IPS DF 4.7 (cell line): ENCODE measurements at regions not wholly inside any gene's neighbourhood (a gene's known extent, or its start where the extent isn't known, plus 50 kb on each side); places are given as distances from the start of the nearest gene placed in this dataset.

Experiments used
- DNase-seq: peaks from one replicate; pipeline ENCODE4 v3.0.0-alpha.2; 2013; ENCODE audit warnings: low spot score; ENCODE audit errors: extremely low read depth

DNA sequence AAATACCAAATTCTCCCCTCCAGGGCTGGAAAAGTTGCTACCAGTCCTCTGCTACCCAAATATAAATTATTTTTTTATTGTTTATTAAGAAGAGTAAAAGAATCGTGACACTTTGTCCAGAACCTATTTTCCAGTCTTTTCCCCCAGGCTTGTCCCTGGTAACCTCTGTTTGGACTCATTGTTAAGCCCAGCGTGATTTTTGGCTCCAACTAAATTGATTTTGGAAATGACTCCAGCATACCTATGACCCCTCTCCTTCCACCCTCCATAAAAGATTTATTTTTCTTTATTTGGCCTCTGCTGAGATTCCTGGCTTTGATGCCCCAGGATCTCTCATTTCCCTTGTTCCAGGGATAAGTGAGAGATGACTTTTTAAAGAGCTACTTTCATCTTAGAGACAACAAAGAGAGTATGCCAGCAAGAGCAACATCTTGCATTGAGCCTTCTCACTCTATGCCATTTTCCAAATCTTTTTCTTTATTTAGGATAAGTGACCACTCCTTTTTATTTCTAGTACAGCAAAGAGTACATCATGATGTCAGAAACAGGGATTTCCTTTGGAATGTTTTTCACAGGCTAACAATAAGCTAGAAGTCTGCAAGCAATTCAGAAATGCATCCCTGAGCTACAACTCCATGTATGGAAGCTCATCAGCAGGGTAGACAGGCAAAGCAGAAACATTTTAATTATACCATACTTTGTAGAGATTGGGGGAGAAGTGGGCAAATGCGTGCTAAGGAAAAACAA lies 75.8 kb downstream of the DAD1 start:
- no peak for DNase-seq

GRCh38 chr14:22512106-22512814 lies 76.8 kb downstream of the DAD1 start:
- no peak for DNase-seq

GRCh38 chr14:22510527-22511110 lies 78.4 kb downstream of the DAD1 start:
- no peak for DNase-seq

- no peak for DNase-seq
Measured at GRCh38 chr14:22509751-22510300, 79.2 kb downstream of the DAD1 start.

- DNase-seq = no peak
Measured at GRCh38 chr14:22509036-22509709, 79.9 kb downstream of the DAD1 start.

GRCh38 chr14:22508662-22509035 lies 80.4 kb downstream of the DAD1 start:
- no peak for DNase-seq

DNA sequence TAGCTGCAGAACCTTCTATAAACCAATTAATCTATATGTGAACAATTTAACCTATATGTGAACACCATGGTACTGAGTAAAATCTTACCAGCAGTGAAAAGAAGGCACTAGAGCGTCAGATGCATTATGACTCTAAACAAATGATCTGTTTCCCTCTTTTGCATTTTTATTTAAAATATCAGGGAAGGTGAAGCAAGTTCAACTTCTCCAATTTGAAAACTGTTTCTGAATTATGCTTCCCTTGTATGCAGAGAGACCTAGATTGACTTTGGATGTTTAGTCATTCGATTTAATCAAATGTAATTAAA lies 80.9 kb downstream of the DAD1 start:
- DNase-seq = no peak

GRCh38 chr14:22506778-22507351 lies 82.2 kb downstream of the DAD1 start:
- no peak for DNase-seq

- DNase-seq = no peak
Measured at GRCh38 chr14:22506378-22506710, 82.7 kb downstream of the DAD1 start.

DNA sequence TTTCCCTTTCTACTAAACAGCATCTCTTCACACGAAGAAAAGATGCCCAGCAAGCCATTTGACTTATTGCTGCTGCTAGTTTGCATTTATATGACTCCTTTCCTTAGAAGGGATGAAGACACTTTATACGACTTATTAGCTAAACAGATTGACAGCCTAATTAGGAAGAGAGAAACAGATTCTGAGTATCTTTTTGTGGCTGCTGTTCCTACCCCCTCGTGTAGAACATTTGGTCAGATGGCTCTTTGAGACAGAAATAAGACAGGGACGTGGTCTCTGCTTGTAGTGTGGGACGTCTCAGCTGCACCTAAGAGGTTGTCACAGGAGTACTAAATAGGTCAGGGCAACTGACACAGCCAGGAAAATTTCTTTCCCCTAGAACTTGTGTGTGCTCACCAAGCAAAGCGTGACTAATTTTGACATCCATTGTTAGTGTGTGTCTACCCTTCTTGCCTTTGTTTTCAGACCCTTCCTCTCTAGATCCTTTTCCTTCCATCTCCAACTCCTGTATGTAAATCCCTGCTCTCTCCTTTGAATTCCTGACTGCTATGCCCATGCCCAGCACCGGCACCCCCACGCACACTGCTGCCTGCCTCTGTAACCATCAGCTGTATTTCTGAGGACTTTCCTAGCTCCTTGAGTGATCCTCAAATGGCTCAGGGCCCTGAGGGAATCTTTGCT lies 83.2 kb downstream of the DAD1 start:
- no peak for DNase-seq

DNA sequence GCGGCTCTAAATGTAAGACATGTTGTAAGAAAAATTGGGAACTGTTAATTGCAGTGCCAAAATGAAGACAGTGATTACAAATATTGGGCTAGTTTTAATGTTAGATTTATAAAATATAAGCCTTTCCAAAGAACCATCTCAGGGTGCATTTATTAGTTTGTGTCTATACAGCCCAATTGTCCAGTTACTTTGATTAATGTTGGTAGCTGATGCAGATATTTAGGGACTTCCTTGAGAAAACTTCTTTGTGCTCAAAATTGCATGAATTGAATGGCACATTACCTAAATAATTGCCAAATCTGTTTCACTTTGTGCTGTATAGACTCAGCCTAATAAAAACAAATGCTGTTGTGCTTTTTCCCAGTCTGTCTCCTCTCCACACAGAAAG lies 83.7 kb downstream of the DAD1 start:
- no peak for DNase-seq

GRCh38 chr14:22502551-22502950 lies 86.5 kb downstream of the DAD1 start:
- no peak for DNase-seq

DNA sequence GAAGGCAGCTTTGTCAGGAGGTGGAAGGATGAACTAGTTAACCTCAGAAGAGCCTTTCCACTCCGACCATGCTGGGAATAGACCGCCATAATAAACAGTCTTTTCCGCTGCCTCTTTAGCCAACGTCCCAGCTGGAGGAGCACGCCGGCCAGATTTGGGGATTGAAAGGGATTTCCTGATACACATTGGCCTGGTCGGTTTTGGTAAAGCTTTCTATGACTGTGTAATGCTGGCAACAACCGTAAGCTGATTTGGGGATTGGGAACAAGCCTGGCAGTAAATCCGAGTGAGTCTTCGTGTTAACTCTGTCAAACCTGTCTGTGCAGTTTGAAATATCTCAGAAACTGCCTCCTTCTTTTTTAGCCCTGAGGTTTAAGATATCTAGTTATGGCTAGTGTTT lies 87.0 kb downstream of the DAD1 start:
- DNase-seq = no peak

GRCh38 chr14:22500954-22501726 lies 87.9 kb downstream of the DAD1 start:
- DNase-seq = no peak

DNA sequence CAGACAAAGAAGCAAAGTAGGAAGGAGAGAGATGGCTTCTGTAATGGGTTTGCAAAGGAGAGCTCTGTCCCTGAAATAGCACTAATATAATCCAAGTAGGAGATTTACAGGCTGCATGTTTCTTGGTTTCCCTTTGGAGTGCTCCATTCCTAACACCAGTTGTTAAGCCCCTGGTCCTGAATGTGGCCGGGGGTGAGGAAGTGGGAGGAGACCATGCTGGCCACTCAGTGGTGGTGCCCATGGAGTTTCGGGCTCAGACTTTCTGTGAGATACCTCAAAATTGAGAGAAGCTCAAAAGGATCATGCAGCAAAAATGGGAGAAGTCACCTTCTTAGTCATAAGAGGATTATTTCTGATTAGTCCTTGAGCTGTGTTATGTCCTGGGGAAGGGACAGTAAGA lies 88.5 kb downstream of the DAD1 start:
- no peak for DNase-seq

GRCh38 chr14:22497671-22498093 lies 91.3 kb downstream of the DAD1 start:
- no peak for DNase-seq

GRCh38 chr14:22497144-22497423 lies 91.9 kb downstream of the DAD1 start:
- no peak for DNase-seq

DNA sequence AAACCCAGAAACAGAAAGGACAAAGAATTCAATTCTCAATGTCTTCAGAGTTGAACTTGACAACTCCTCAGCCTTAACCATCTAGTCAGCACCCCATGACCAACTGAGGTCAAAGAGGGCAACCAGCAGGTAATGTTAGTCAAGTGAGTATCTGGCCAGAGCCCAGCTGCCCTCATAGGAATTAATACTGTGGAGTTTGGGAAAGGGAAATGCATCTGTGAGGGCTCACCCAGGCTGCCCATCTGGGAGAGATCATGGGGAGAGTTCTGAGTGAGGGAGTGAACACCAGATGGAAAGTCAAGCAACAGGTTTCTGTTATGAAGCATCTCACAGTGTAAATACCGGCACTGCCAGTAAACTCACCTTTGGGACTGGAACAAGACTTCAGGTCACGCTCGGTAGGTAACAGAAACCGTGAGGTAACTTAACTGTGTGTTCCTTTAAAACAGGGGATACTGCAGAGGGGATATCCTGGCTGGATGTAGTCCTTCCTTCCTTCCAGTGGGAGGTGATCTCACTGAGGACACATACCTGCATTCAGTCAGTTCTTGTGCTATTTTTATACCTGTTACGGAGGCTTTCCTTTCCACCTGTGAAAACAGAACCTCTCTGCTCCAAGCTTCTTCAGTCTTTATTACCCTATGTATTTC lies 94.4 kb downstream of the DAD1 start:
- no peak for DNase-seq

DNA sequence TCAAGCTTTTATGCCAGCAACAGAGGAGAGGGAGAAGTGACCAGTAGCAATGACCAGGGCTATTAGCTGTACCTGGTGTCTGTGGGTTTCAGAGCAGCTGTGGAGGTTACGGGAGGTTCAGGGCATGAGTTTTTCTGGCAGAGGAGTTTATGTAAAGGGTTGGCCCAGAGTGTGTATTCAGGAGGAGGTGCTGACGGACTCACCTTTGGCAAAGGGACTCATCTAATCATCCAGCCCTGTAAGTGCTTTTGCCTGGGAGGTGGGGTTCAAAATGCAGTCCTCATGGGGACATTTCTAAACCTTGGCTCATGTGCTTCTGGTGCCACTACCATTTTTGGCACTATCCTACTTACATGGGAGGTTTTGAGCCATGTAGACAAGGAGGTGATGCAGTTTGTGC lies 95.3 kb downstream of the DAD1 start:
- no peak for DNase-seq
